H9 (cell line): ENCODE measurements at regions not wholly inside any gene's neighbourhood (a gene's known extent, or its start where the extent isn't known, plus 50 kb on each side); places are given as distances from the start of the nearest gene placed in this dataset.

Experiments used
- DNase-seq: peaks from one replicate; pipeline ENCODE4 v3.0.0-alpha.2; 2017
- H2AFZ ChIP-seq: one replicate; pipeline ENCODE4 v1.6.1; 2013; ENCODE audit warnings: mild to moderate bottlenecking, low read length, control low read depth, moderate library complexity
- H2AK5ac ChIP-seq: 2 replicates; pipeline ENCODE4 v1.6.1; 2013; ENCODE audit warnings: low read length, control low read depth, mixed read lengths; ENCODE audit not compliant: insufficient read length
- H2BK120ac ChIP-seq: one replicate; pipeline ENCODE4 v1.6.1; 2013; ENCODE audit warnings: low read depth, mild to moderate bottlenecking, low read length, control low read depth, inconsistent platforms; ENCODE audit not compliant: poor library complexity, severe bottlenecking
- H2BK12ac ChIP-seq: 2 replicates; pipeline ENCODE4 v1.6.1; 2013; ENCODE audit warnings: low read length, control low read depth, mixed read lengths, low read depth; ENCODE audit not compliant: insufficient read length
- H2BK15ac ChIP-seq: 2 replicates; pipeline ENCODE4 v1.6.1; 2013; ENCODE audit warnings: low read depth, low read length, control low read depth
- H2BK20ac ChIP-seq: one replicate; pipeline ENCODE4 v1.6.1; 2013; ENCODE audit warnings: low read depth, mild to moderate bottlenecking, low read length, control low read depth, inconsistent platforms; ENCODE audit not compliant: poor library complexity, severe bottlenecking
- H2BK5ac ChIP-seq: 2 replicates; pipeline ENCODE4 v1.6.1; 2013; ENCODE audit warnings: low read length, control low read depth, mixed read lengths; ENCODE audit not compliant: insufficient read length
- H3K14ac ChIP-seq: 2 replicates; pipeline ENCODE4 v1.6.1; 2013; ENCODE audit warnings: low read length, control low read depth; ENCODE audit not compliant: insufficient read depth
- H3K18ac ChIP-seq: 2 replicates; pipeline ENCODE4 v1.6.1; 2013; ENCODE audit warnings: low read depth, mild to moderate bottlenecking, mixed read lengths, low read length, control low read depth; ENCODE audit not compliant: insufficient read length
- H3K23ac ChIP-seq: 2 replicates; pipeline ENCODE4 v1.6.1; 2013; ENCODE audit warnings: low read length, control low read depth, mixed read lengths, low read depth; ENCODE audit not compliant: insufficient read length
- H3K23me2 ChIP-seq: 2 replicates; pipeline ENCODE4 v1.6.1; 2013; ENCODE audit warnings: low read depth, mild to moderate bottlenecking, mixed read lengths, low read length, control low read depth; ENCODE audit not compliant: insufficient read length, poor library complexity, severe bottlenecking
- H3K27ac ChIP-seq: 2 replicates; pipeline ENCODE4 v1.5.1; 2013; ENCODE audit warnings: low read length, control low read depth, mixed read lengths, low read depth; ENCODE audit not compliant: insufficient read length
- H3K27me3 ChIP-seq: 2 replicates; pipeline ENCODE4 v1.6.1; 2013; ENCODE audit warnings: low read length, control low read depth, inconsistent platforms; ENCODE audit not compliant: insufficient read depth
- H3K4ac ChIP-seq: 2 replicates; pipeline ENCODE4 v1.6.1; 2013; ENCODE audit warnings: low read depth, mild to moderate bottlenecking, control low read depth, inconsistent platforms, low read length, moderate library complexity
- H3K4me1 ChIP-seq: 2 replicates; pipeline ENCODE4 v1.6.1; 2013; ENCODE audit warnings: low read length, control low read depth, inconsistent platforms; ENCODE audit not compliant: insufficient read depth
- H3K4me2 ChIP-seq: 2 replicates; pipeline ENCODE4 v1.6.1; 2013; ENCODE audit warnings: low read length, control low read depth, mixed read lengths; ENCODE audit not compliant: insufficient read length, insufficient read depth
- H3K56ac ChIP-seq: 2 replicates; pipeline ENCODE4 v1.6.1; 2013; ENCODE audit warnings: low read depth, mild to moderate bottlenecking, mixed read lengths, low read length, control low read depth; ENCODE audit not compliant: insufficient read length
- H3K79me1 ChIP-seq: 2 replicates; pipeline ENCODE4 v1.6.1; 2013; ENCODE audit warnings: low read depth, mild to moderate bottlenecking, moderate library complexity, low read length, control low read depth, inconsistent platforms; ENCODE audit not compliant: insufficient read depth, poor library complexity, severe bottlenecking
- H3K79me2 ChIP-seq: 2 replicates; pipeline ENCODE4 v1.6.1; 2013; ENCODE audit warnings: low read length, control low read depth, inconsistent platforms; ENCODE audit not compliant: insufficient read depth
- H3K9ac ChIP-seq: 2 replicates; pipeline ENCODE4 v1.6.1; 2013; ENCODE audit warnings: low read length, control low read depth, mixed read lengths; ENCODE audit not compliant: insufficient read length; ENCODE audit errors: extremely low read depth
- H3K9me3 ChIP-seq: one replicate; pipeline ENCODE4 v1.6.1; 2013; ENCODE audit warnings: low read depth, low read length, inconsistent platforms; ENCODE audit not compliant: control insufficient read depth
- H3T11ph ChIP-seq: one replicate; pipeline ENCODE4 v1.6.1; 2013; ENCODE audit warnings: mild to moderate bottlenecking, low read length, control low read depth, inconsistent platforms
- H4K20me1 ChIP-seq: one replicate; pipeline ENCODE4 v1.6.1; 2013; ENCODE audit not compliant: control insufficient read depth, insufficient read length, insufficient read depth
- H4K5ac ChIP-seq: 2 replicates; pipeline ENCODE4 v1.6.1; 2013; ENCODE audit warnings: low read depth, mild to moderate bottlenecking, mixed read lengths, low read length, control low read depth; ENCODE audit not compliant: insufficient read length
- H4K8ac ChIP-seq: replicated peaks from 2 replicates; pipeline ENCODE4 v1.6.1; 2013; ENCODE audit warnings: low read length, control low read depth, mixed read lengths, low read depth; ENCODE audit not compliant: insufficient read length
- H4K91ac ChIP-seq: 2 replicates; pipeline ENCODE4 v1.6.1; 2013; ENCODE audit warnings: low read depth, mild to moderate bottlenecking, moderate library complexity, mixed read lengths, low read length, control low read depth; ENCODE audit not compliant: insufficient read length
- H3K27ac Mint-ChIP-seq, 3 experiments: 2 replicates in 2 of 3; 3 replicates in 1 of 3; pipeline ENCODE4 v1.8.0; 2020 to 2021; ENCODE audit warnings: mixed read lengths in 3 of 3, mild to moderate bottlenecking in 1 of 3, moderate library complexity in 1 of 3
- H3K27me3 Mint-ChIP-seq: 2 replicates; pipeline ENCODE4 v1.8.0; 2021; ENCODE audit warnings: low read depth, mild to moderate bottlenecking, moderate library complexity, mixed read lengths
- H3K36me3 Mint-ChIP-seq, 3 experiments: 2 replicates in 2 of 3; 3 replicates in 1 of 3; pipeline ENCODE4 v1.8.0; 2020 to 2021; ENCODE audit warnings: low read depth in 3 of 3, mixed read lengths in 3 of 3; ENCODE audit not compliant: insufficient read depth in 1 of 3
- H3K4me1 Mint-ChIP-seq, 2 experiments: 2 replicates each; pipeline ENCODE4 v1.8.0; 2020; ENCODE audit warnings: mixed read lengths in 2 of 2
- H3K4me3 Mint-ChIP-seq, 2 experiments: 2 replicates in 1 of 2; 3 replicates in 1 of 2; pipeline ENCODE4 v1.8.0; 2020 to 2021; ENCODE audit warnings: mild to moderate bottlenecking in 2 of 2, mixed read lengths in 2 of 2, moderate library complexity in 1 of 2
- H3K9me3 Mint-ChIP-seq, 2 experiments: 2 replicates in 1 of 2; 3 replicates in 1 of 2; pipeline ENCODE4 v1.8.0; 2020; ENCODE audit warnings: mild to moderate bottlenecking in 2 of 2, mixed read lengths in 2 of 2, moderate library complexity in 1 of 2
- CTCF ChIP-seq: fragments of 200-600 bp; sonication (generic); conservative IDR thresholded peaks from 3 replicates; pipeline ENCODE4 v1.8.0; 2021; ENCODE audit warnings: antibody characterized with exemption, mild to moderate bottlenecking
- WGBS: extraction: QIAGEN DNeasy Blood & Tissue Kit; methylation state at CpG from one replicate; pipeline ENCODE4 v1.1.7; 2013; ENCODE audit warnings: missing lambda C conversion rate, low lambda C conversion rate, mixed read lengths; ENCODE audit not compliant: insufficient read length; ENCODE audit errors: extremely low coverage; 5-methylcytosine and 5-hydroxymethylcytosine counted together

- no peaks in the 10 kb centered on the region; the same call in 1 of the 2 replicates for H3K27me3 Mint-ChIP-seq
- H2BK12ac ChIP-seq, result no peak overlapping the region
- H3K23ac ChIP-seq, result no peak overlapping the region
- no peaks in the 10 kb centered on the region for H3K79me1 ChIP-seq
- H3K27me3 ChIP-seq, result no peaks in the 10 kb centered on the region
- H3K27ac ChIP-seq, result no peak overlapping the region
- H4K20me1 ChIP-seq, result no peaks in the 10 kb centered on the region
- no peak overlapping the region for H3K27ac Mint-ChIP-seq
- no peak overlapping the region for H3K56ac ChIP-seq
- H2BK5ac ChIP-seq, result no peak overlapping the region
- H2BK120ac ChIP-seq, result no peak overlapping the region
- H3K36me3 Mint-ChIP-seq, result peaks cover 0 to 1% (median 0%) of the 10 kb centered on the region in 3 experiments; a peak in 2 of 7 replicates
- H2BK15ac ChIP-seq, result no peak overlapping the region
- H2BK20ac ChIP-seq, result no peak overlapping the region
- H3K4me1 Mint-ChIP-seq, result peaks cover 14% of the 10 kb centered on the region in 2 experiments
- H3K14ac ChIP-seq, result no peak overlapping the region
- no peak overlapping the region for H2AFZ ChIP-seq
- H4K91ac ChIP-seq, result no peak overlapping the region
- no peak overlapping the region for H3K9ac ChIP-seq
- H3K18ac ChIP-seq, result no peak overlapping the region
- H3T11ph ChIP-seq, result no peak overlapping the region
- no peak for TF ChIP-seq CTCF
- no CpG with 5 or more reads among the region's 8 CpGs for WGBS
- H2AK5ac ChIP-seq, result no peak overlapping the region
- no peak overlapping the region for H3K4me3 Mint-ChIP-seq
- no peaks in the 10 kb centered on the region for H3K79me2 ChIP-seq
- H3K23me2 ChIP-seq, result no peaks in the 10 kb centered on the region
- no peak for DNase-seq
- no peak overlapping the region for H4K5ac ChIP-seq
- no peak overlapping the region for H3K4me2 ChIP-seq
- H3K4ac ChIP-seq, result no peak overlapping the region
- H3K4me1 ChIP-seq, result no peaks in the 10 kb centered on the region; the same call in 1 of the 2 replicates
- H3K9me3 Mint-ChIP-seq, result peaks cover 6 to 8% of the 10 kb centered on the region in 2 experiments
- no peaks in the 10 kb centered on the region for H3K9me3 ChIP-seq
- no peak overlapping the region for H4K8ac ChIP-seq
Observed at GRCh38 chr7:156151078-156151477, 338.8 kb upstream of the SHH start.
